ENCODE measurements at regions not wholly inside any gene's neighbourhood (a gene's known extent, or its start where the extent isn't known, plus 50 kb on each side); places are given as distances from the start of the nearest gene placed in this dataset.

GRCh38 chr2:225156853-225157451 lies 114.7 kb upstream of the DOCK10 start:
- DNase-seq (ENCODE audit: low read depth in 4 of 4, low spot score in 2 of 4), result no peak

GRCh38 chr2:225140723-225141122 lies 98.5 kb upstream of the DOCK10 start:
- no peak for DNase-seq (ENCODE audit: low read depth in 4 of 4, low spot score in 2 of 4)

DNA sequence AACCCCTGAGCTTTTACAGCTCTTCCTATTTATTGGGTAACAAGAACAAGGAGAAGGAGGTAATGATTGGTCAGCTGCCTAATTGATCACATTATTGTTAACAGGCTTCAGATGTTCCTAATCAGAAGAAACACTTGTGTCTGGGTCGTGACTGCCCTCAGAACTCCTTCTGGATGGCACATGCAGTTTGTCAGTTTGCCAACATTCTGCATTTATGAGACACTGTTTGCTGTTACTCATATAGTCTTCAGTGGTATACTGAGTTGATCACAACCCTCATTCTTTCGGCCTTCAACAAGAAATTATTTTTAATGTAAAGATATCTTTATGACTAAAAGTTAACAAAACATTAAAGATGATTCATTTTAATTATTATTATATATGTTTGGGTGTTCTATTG lies 95.7 kb upstream of the DOCK10 start:
- DNase-seq (ENCODE audit: low read depth in 4 of 4, low spot score in 2 of 4), result no peak

DNA sequence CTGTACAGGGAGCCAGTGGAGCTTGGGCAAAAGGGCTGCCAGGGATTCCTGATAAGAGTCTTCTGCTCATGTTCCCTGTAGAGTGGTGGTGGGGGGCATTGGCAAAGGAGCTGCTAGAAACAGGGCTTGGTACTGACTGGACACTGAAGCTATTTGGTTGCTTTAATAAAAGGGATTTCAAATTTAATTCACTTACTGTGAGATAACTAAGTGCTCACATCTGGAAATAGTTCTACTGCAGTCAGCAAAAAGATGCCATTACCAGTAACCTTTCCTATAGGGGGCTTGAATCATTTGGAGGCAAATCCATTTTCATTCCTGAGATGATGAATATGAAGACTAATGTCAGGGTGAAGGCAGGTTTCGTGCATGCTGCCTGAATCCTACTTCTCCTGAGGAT lies 94.3 kb upstream of the DOCK10 start:
- DNase-seq (ENCODE audit: low read depth in 4 of 4, low spot score in 2 of 4), result no peak

- DNase-seq (ENCODE audit: low read depth in 4 of 4, low spot score in 2 of 4), result no peak
These were observed 89.6 kb upstream of the DOCK10 start for GRCh38 chr2:225131898-225132297.

DNA sequence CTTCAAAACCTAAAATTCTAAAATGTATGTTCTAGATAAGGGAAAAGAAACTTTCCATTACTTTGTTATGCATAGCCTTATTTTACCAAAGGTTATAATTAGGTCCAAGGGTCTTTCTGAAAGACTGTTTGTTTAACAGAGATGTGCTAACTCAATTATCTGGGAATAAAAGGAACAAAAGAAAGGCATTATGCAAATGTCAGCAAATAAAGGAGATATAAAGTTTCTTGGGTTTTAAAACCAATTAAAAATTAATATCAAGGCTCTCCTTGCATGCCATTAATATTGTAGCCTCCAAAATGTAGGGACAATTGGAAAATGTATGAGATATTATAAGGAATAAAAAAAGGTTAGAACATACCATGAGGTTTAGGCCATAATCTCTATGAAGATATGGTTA lies 87.8 kb upstream of the DOCK10 start:
- DNase-seq (ENCODE audit: low read depth in 4 of 4, low spot score in 2 of 4), result no peak

- DNase-seq (ENCODE audit: low read depth in 4 of 4, low spot score in 2 of 4), result no peak
These were observed 82.2 kb upstream of the DOCK10 start for GRCh38 chr2:225124311-225125017.

GRCh38 chr2:225122583-225123486 lies 80.6 kb upstream of the DOCK10 start:
- no peak for DNase-seq (ENCODE audit: low read depth in 4 of 4, low spot score in 2 of 4)

GRCh38 chr2:225122007-225122406 lies 79.7 kb upstream of the DOCK10 start:
- DNase-seq (ENCODE audit: low read depth in 4 of 4, low spot score in 2 of 4), result no peak

DNA sequence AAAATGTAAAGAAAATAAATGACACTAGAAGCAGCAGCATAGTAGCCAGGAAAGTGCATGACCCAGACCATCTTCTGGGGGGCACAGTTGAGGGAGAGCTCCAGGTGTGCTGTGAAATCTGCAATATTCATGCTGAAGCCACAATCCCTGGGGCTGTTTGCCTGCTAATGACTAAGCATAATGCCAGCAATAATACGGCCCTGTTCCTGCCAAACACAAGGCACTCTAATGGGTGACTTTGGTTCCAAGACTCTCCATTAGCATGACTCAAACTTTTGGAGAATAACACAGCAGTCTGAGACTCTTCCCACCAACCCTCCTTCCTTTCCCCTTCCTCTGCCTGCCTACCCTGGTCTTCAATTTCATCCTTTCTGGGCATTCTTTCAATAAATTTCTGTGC lies 77.9 kb upstream of the DOCK10 start:
- no peak for DNase-seq (ENCODE audit: low read depth in 4 of 4, low spot score in 2 of 4)

- no peak for DNase-seq (ENCODE audit: low read depth in 4 of 4, low spot score in 2 of 4)
These were observed 74.9 kb upstream of the DOCK10 start for GRCh38 chr2:225117051-225117716.

DNA sequence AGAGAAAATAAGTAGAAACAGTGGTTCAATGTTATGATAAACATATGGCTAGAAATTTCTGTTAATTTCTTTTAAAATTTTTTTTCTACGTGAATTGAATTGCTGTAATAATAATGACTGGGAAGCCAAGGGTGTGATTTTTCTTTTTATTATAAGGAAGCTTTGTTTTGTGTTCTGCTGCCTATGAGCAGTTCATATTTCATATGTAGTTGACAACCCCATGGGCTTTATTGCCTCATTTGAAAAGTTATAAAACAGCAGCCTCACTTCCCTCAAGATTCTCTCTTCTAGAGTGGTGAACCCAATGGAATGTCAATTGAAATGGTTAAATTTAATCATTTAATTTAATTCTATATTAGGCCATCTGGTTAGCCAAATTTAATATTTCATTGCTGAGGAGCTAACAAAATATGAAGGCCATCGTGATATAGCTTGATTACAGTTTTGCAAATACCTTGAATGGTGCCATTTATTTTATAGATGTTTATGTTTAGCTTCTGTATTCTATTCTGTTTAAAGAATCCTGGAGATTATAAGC lies 72.6 kb upstream of the DOCK10 start:
- DNase-seq (ENCODE audit: low read depth in 4 of 4, low spot score in 2 of 4), result no peak

- no peak for DNase-seq (ENCODE audit: low read depth in 4 of 4, low spot score in 2 of 4)
These were observed 71.2 kb upstream of the DOCK10 start for GRCh38 chr2:225113371-225114015.

DNA sequence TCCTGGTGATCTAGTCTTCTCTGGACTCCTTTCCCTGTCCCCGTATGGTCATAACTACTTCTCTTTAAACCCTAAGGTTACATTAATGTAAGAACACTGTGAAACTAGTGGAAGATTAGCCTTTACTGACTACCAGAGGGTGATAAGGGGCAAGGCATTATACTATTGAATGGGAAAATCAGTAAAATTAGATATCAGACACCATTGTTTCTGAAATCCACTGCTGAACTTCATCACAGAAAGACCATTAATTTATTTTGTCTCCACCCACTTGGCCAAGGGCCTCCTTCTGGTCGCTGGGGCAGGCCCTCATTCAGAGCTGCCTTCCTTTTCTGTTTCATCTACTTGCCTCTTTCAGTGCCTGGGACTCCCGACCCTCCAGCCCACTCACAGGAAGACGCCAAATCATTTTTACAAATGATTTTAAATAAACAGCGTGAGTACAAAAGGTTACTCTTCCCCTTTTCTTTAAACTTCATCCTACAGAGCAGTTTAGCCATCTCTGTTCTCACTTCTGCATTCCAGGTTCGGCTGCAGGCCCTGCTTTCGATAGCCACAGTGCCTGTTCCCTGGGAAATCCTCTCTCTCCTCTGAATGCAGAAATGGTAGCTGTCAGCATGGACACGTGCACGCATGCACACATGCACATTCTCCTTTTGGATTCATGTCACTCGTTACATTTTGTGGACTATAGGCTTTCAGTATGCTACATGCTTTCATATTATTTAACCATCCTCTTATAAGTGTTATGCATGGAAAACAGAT lies 70.3 kb upstream of the DOCK10 start:
- no peak for DNase-seq (ENCODE audit: low read depth in 4 of 4, low spot score in 2 of 4)

DNA sequence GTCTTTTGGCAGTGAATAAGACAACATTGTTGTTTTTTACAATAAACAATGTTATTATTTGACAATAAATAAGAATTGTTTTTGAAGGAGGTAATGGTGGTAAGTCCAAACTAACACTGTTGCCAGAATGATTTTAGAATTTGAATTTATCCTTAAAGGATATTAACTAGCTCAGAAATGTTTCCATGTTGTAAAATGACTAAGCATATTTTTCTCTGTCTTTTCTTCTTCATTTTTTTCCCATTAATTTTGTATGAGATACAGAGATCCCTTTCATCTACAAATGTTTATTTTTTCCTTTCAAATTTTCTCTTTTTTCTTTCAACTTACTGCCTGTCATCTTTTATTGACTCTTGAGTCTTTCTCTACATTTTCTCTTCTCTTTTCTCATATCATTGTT lies 66.5 kb upstream of the DOCK10 start:
- DNase-seq (ENCODE audit: low read depth in 4 of 4, low spot score in 2 of 4), result no peak

DNA sequence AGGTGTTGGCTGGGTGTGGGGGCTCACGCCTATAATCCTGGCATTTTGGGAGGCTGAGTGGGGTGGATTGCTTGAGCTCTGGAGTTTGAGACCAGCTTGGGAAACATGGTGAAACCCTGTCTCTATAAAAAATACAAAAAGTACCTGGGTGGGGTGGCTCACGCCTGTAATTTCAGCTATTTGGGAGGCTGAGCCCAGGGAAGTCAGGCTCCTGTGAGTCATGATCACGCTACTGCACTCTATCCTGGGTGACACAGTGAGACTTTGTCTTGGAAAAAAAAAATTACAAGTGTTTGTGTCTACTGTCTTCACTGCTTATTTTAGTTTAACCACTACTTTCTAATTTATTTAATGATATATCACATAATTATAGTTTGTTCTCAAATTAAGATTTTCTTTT lies 62.7 kb upstream of the DOCK10 start:
- DNase-seq (ENCODE audit: low read depth in 4 of 4, low spot score in 2 of 4), result no peak

DNA sequence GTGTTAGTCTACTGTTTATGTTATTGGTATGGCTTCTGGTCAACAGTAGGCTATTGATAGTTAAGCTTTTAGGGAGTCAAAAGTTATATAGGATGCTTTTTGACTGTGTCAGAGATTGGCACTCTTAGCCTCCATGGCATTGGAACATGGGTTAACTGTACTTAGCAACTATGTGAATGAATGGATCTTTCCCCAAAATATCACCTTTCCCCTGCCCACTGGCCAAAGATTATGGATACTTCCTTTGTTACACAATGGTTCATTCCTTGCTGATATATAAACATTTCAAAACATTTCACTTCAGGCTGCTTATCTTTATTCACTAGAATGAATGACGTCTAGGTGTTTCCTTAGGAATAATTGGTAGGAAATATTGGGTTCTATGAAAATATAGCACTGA lies 62.1 kb upstream of the DOCK10 start:
- no peak for DNase-seq (ENCODE audit: low read depth in 4 of 4, low spot score in 2 of 4)

DNA sequence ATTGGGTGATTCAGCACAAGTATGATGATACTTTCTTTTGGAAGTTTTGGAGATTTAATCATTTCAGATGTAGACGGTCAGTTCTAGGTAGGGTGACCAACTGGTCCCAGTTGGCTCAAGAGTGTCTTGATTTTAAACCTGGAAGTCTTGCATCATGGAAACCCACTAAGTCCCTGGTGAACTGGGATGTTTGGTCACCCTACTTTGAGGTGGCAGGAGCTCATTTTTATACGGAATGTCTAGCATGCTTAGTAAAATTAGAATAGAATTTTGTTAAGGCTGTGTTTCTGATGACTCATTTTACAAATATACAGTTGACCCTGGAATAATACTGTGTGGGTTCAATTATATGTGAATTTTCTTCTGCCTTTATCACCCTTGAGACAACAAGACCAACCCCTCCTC lies 61.5 kb upstream of the DOCK10 start:
- DNase-seq (ENCODE audit: low read depth in 4 of 4, low spot score in 2 of 4), result no peak

- DNase-seq (ENCODE audit: low read depth in 4 of 4, low spot score in 2 of 4), result no peak
These were observed 58.6 kb upstream of the DOCK10 start for GRCh38 chr2:225100856-225101294.

- DNase-seq (ENCODE audit: low read depth in 4 of 4, low spot score in 2 of 4), result no peak
These were observed 58.0 kb upstream of the DOCK10 start for GRCh38 chr2:225100269-225100668.
